OCI-LY7 (cell line): ENCODE measurements at regions not wholly inside any gene's neighbourhood (a gene's known extent, or its start where the extent isn't known, plus 50 kb on each side); places are given as distances from the start of the nearest gene placed in this dataset.

ENCODE experiments used
- BruUV-seq: library from RNA; stranded (reverse); fragments of 400-500 nt; replicated peaks from 2 replicates; lab custom pipeline; 2021; lab: Mats Ljungman, UMichigan
- CTCF ChIA-PET: fragments of 300-600 bp; sonication (Branson Sonifier 250); formaldehyde crosslinking; loops from one replicate; lab custom pipeline; 2022; ENCODE audit warnings: antibody characterized with exemption; ENCODE audit not compliant: unreplicated experiment; lab: Charles Lee
- POLR2A ChIA-PET: fragments of 300-600 bp; sonication (Branson Sonifier 250); formaldehyde crosslinking; loops from one replicate; lab custom pipeline; 2022; ENCODE audit warnings: antibody characterized with exemption; lab: Charles Lee
- DNase-seq: peaks from one replicate; pipeline ENCODE4 v3.0.0-alpha.2; 2015; ENCODE audit warnings: low spot score
- H2AFZ ChIP-seq: fragments of 200-600 bp; sonication (generic), shearing (Covaris generic); 2 replicates; pipeline ENCODE4 v1.6.1; 2014; ENCODE audit warnings: mild to moderate bottlenecking, antibody characterized with exemption, low read length, moderate library complexity
- H3K27ac ChIP-seq: fragments of 200-600 bp; sonication (generic); 2 replicates; pipeline ENCODE4 v1.5.1; 2014; ENCODE audit warnings: mixed run types, low read depth, mild to moderate bottlenecking, moderate library complexity, low read length, inconsistent platforms; ENCODE audit not compliant: poor library complexity, severe bottlenecking
- H3K36me3 ChIP-seq: fragments of 200-600 bp; sonication (generic); 2 replicates; pipeline ENCODE4 v1.6.1; 2014; ENCODE audit warnings: mild to moderate bottlenecking, antibody characterized with exemption, low read length, moderate library complexity, mixed read lengths; ENCODE audit not compliant: insufficient read depth
- H3K4me1 ChIP-seq: fragments of 200-600 bp; sonication (generic); 2 replicates; pipeline ENCODE4 v1.5.1; 2014; ENCODE audit warnings: mild to moderate bottlenecking, low read length; ENCODE audit not compliant: insufficient read depth, poor library complexity, severe bottlenecking
- H3K4me2 ChIP-seq: fragments of 200-600 bp; sonication (generic); 2 replicates; pipeline ENCODE4 v1.6.1; 2014; ENCODE audit warnings: mild to moderate bottlenecking, low read length
- H3K4me3 ChIP-seq: fragments of 200-600 bp; sonication (generic); 2 replicates; pipeline ENCODE4 v1.5.1; 2014; ENCODE audit warnings: mild to moderate bottlenecking, low read depth, low read length; ENCODE audit not compliant: poor library complexity, severe bottlenecking
- H3K79me2 ChIP-seq: fragments of 200-600 bp; sonication (generic); 2 replicates; pipeline ENCODE4 v1.6.1; 2016; ENCODE audit warnings: low read depth, mild to moderate bottlenecking, low read length, moderate library complexity, mixed read lengths; ENCODE audit not compliant: insufficient read depth
- H3K9me2 ChIP-seq: fragments of 200-600 bp; sonication (generic); 2 replicates; pipeline ENCODE4 v1.6.1; 2016; ENCODE audit warnings: mild to moderate bottlenecking, low read length, mixed read lengths; ENCODE audit not compliant: insufficient read depth
- H3K9me3 ChIP-seq: fragments of 200-600 bp; sonication (generic); 2 replicates; pipeline ENCODE4 v1.6.1; 2014; ENCODE audit warnings: mild to moderate bottlenecking, mixed run types, low read length, mixed read lengths
- H4K20me1 ChIP-seq: fragments of 200-600 bp; sonication (generic); 2 replicates; pipeline ENCODE4 v1.6.1; 2014; ENCODE audit warnings: mild to moderate bottlenecking, antibody characterized with exemption, low read length, moderate library complexity, mixed read lengths; ENCODE audit not compliant: insufficient read depth
- EZH2phosphoT487 ChIP-seq: fragments of 200-600 bp; sonication (generic); IDR thresholded peaks from 2 replicates; pipeline ENCODE4 v1.6.1; 2018; ENCODE audit warnings: low read depth, borderline replicate concordance, mild to moderate bottlenecking, mixed run types, antibody characterized with exemption, low read length, moderate library complexity, mixed read lengths
- intact Hi-C: fragments of 100-400 bp; cut with micrococcal nuclease; formaldehyde crosslinking; loops from one replicate; pipeline ENCODE4 v1.10.0; 2022; ENCODE audit not compliant: unreplicated experiment
- TF ChIP-seq, protein P1 (sequence below): fragments of 200-600 bp; sonication (generic); conservative IDR thresholded peaks from 2 replicates; pipeline ENCODE4 v1.5.1; 2014; ENCODE audit warnings: mild to moderate bottlenecking, antibody characterized with exemption, low read length, moderate library complexity, mixed read lengths

DNA sequence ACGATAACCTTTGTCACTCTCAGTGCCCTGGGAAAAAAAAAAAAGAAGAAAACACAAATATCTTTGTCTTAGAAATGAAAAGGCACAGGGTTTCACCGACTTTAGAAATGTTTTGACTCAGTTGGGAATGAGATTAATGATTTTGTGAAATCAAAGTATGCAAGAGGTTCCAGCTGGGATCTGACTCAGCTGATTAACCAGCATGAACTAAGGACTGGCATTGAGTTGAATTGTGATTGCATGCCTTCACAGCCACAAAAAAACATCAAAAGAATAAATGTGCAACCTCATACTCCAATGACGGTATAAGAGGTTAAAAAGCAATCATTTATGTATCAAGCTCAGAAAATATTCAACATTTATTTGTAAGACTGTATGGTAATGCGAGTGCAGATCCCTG lies 566.6 kb upstream of the DSEL start:
- DNase-seq = no peak
- CTCF ChIA-PET = no interaction called here
- TF ChIP-seq EZH2phosphoT487 = no peak
- TF ChIP-seq, protein P1, sequence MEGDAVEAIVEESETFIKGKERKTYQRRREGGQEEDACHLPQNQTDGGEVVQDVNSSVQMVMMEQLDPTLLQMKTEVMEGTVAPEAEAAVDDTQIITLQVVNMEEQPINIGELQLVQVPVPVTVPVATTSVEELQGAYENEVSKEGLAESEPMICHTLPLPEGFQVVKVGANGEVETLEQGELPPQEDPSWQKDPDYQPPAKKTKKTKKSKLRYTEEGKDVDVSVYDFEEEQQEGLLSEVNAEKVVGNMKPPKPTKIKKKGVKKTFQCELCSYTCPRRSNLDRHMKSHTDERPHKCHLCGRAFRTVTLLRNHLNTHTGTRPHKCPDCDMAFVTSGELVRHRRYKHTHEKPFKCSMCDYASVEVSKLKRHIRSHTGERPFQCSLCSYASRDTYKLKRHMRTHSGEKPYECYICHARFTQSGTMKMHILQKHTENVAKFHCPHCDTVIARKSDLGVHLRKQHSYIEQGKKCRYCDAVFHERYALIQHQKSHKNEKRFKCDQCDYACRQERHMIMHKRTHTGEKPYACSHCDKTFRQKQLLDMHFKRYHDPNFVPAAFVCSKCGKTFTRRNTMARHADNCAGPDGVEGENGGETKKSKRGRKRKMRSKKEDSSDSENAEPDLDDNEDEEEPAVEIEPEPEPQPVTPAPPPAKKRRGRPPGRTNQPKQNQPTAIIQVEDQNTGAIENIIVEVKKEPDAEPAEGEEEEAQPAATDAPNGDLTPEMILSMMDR = no peak

DNA sequence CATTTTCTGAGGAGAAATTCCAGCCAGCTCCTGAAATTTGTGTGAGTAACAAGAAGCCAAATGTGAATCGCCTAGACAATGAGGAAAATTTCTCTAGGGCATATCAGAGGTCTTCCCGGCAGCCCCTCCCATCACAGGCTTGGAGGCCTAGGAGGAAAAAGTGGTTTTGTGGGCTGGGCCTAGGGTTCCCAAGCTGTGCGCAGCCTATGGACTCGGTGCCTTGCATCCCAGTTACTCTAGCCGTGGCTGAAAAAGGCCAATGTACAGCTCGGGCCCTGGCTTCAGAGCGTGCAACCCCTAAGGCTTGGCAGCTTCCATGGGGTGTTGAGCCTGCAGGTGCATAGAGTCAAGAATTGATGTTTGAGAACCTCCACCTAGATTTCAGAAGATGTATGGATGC lies 556.2 kb upstream of the DSEL start:
- ChIA-PET CTCF (no interaction called here), POLR2A (interaction anchor here (0.6 kb wide), 1 partner anchor 254 kb away, joined by 3 read pairs; no protein-coding TSS in a partner anchor)

More for the DNA sequence above, 566.6 kb upstream of the DSEL start:
- H3K4me2 ChIP-seq = no peak overlapping the region
- no peaks in the 10 kb centered on the region for H3K79me2 ChIP-seq
- H3K27ac ChIP-seq = no peak overlapping the region
- H4K20me1 ChIP-seq = no peaks in the 10 kb centered on the region
- no peaks in the 10 kb centered on the region for H3K9me2 ChIP-seq
- no TSS peak for BruUV-seq
- POLR2A ChIA-PET = no interaction called here
- no peak overlapping the region for H2AFZ ChIP-seq
- intact Hi-C loops = no loop called here
- no peaks in the 10 kb centered on the region for H3K4me1 ChIP-seq
- H3K4me3 ChIP-seq = no peak overlapping the region
- H3K36me3 ChIP-seq = no peaks in the 10 kb centered on the region
- H3K9me3 ChIP-seq = no peaks in the 10 kb centered on the region

DNA sequence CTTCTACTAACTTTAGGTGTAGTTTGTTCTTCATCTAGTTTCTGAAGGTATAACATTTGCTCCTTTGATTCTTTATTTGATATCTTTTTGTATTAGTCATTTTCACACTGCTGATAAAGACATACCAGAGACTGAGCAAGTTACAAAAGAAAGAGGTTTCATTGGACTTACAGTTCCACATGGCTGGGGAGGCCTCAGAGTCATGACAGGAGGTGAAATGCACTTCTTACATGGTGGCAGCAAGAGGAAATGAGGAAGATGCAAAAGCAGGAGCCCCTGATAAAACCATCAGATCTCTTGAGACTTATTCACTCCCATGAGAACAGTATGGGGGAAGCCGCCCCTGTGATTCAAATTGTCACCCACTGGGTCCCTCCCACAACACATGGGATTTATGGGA lies 544.4 kb upstream of the DSEL start:
- Histone ChIP-seq H3K4me1 (no peaks in the 10 kb centered on the region), H3K79me2 (no peaks in the 10 kb centered on the region), H3K4me2 (no peak overlapping the region), H2AFZ (no peak overlapping the region), H3K4me3 (no peak overlapping the region), H3K27ac (no peak overlapping the region), H3K9me3 (no peaks in the 10 kb centered on the region), H4K20me1 (no peaks in the 10 kb centered on the region), H3K9me2 (no peaks in the 10 kb centered on the region), H3K36me3 (no peaks in the 10 kb centered on the region)
- POLR2A ChIA-PET = no interaction called here
- TF ChIP-seq EZH2phosphoT487 = no peak
- TF ChIP-seq, protein P1 = no peak
- CTCF ChIA-PET = no interaction called here
- BruUV-seq = no TSS peak
- intact Hi-C loops = no loop called here
- DNase-seq = no peak

More for the DNA sequence above, 556.2 kb upstream of the DSEL start:
- H3K4me1 ChIP-seq = no peaks in the 10 kb centered on the region
- H4K20me1 ChIP-seq = no peaks in the 10 kb centered on the region
- H3K4me2 ChIP-seq = no peak overlapping the region
- no peak overlapping the region for H3K4me3 ChIP-seq
- H2AFZ ChIP-seq = no peak overlapping the region
- intact Hi-C loops = no loop called here
- DNase-seq = no peak
- H3K27ac ChIP-seq = no peak overlapping the region
- no peaks in the 10 kb centered on the region for H3K9me3 ChIP-seq
- no peaks in the 10 kb centered on the region for H3K36me3 ChIP-seq
- TF ChIP-seq, protein P1 = no peak
- no peak for TF ChIP-seq EZH2phosphoT487
- no peaks in the 10 kb centered on the region for H3K79me2 ChIP-seq
- H3K9me2 ChIP-seq = no peaks in the 10 kb centered on the region
- no TSS peak for BruUV-seq
